ENCODE measurements at regions not wholly inside any gene's neighbourhood (a gene's known extent, or its start where the extent isn't known, plus 50 kb on each side); places are given as distances from the start of the nearest gene placed in this dataset.

DNA sequence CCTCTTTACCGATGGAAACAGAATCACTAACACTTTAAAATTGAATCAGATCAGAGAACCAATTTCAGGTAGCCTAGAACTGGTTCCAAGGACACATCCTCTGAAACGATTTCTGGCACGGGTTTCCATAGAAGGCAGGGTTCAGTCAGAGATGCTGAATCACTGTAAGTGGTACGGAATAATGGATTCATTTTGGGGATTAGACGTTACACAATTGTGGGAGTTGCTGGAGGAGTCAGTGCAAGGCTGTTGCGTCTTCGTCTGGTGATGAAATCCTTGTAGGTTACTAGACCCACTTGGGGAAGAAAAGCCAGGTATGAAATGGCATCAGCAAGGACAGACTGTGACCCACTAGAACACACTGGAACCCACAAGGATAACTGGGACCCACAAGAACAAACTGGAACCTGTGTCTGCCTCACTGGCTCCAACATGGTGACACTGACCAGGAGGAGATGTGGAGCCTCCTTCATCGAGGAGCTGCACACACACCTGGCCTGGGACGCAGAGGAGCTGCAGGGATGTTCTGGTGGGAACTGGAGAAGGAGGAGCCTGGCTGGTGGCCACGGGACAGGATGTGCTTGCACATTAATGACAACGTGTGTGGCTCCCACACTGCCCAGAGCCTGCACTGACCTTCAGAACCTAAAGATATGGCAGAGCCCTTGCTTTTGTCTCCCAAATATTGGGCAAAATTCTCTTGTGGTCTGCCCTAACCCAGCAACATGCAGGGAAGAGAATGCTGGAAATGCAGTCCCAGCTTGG, 105.1 kb downstream of the TRAPPC11 start:
- TF ChIP-seq CTCF (IDR thresholded peaks at IDR 0.05; ENCODE audit: borderline replicate concordance, control extremely low read depth, extremely low read depth, insufficient read depth, missing control alignments) = no peak
- in situ Hi-C loops (cut with MboI; ENCODE audit: low sequenced_read_pairs, unreplicated experiment) = no loop called here
- no peak for DNase-seq (ENCODE audit: low spot score)

DNA sequence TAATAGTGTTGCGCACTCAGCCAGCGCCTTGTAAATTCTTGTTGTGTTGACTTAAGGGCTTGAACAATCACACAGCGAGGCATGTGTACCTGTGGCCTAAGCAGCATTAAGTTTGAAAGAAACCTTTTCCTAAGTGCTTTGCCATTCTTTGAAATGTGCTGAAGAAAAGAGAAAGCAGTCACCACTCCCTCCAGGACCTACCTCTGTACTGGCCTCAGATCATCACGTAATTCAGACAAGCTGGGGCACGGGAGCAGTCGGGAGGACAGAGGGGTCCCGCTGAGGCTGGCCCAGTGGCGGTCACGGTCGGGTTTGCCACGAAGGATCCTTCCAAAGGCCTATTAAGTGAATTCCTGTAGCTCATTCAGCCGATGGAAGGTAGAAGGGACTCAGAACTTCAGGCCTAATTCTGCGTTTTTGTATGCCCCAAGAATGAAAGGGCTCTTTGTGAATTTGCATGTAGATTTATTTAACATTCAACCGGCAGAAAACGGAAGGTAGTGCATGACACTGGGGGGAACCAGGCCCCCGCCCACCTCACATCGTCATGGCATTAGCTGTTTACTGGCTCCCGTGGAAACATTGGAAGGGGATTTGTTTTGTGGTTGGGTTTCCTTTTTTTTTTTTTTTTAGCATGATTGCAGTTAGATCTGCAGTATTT, 106.3 kb downstream of the TRAPPC11 start:
- no peak for TF ChIP-seq CTCF (IDR thresholded peaks at IDR 0.05; ENCODE audit: borderline replicate concordance, control extremely low read depth, extremely low read depth, insufficient read depth, missing control alignments)
- DNase-seq (ENCODE audit: low spot score) = no peak
- in situ Hi-C loops (cut with MboI; ENCODE audit: low sequenced_read_pairs, unreplicated experiment) = no loop called here

DNA sequence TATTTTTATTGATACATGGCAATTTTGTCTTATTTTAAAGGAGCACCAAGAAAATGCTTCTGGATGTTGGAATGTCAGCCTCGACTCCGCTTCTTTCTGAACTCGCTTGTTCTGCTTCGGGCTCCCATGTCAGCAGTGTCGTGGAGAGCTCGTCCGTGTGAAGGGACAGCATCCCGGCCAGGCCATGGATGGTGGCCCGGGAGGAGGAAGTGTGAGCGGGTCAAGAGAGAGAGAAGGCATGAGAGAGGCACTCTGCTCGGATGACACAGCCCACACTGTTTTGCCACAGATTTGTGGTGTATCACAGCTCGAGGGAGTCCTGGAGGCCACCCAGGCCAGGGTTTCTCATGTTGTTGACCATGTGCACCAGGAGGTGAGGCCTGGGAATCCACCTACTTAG, 107.0 kb downstream of the TRAPPC11 start:
- no peak for TF ChIP-seq CTCF (IDR thresholded peaks at IDR 0.05; ENCODE audit: borderline replicate concordance, control extremely low read depth, extremely low read depth, insufficient read depth, missing control alignments)
- in situ Hi-C loops (cut with MboI; ENCODE audit: low sequenced_read_pairs, unreplicated experiment) = no loop called here
- DNase-seq (ENCODE audit: low spot score) = no peak

DNA sequence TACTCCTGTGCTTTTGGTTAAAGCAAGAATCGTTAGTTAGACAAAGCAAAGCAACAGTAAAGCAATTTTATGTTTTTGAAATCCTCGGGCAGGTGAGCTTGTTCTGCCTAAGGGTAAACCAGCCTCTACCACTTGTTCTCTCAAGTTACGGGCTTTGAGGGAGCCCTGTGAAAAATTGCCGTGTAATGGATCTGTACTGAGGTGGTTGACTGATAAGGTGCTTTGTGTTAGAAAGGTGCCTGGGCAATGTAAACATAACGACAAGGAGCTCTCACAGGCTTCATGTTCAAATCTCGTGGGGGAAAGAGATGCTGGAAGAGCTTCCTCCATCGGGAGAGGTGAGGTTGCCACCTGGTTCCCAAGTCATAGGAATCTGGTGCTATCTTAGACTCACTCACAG, 111.8 kb downstream of the TRAPPC11 start:
- no peak for TF ChIP-seq CTCF (IDR thresholded peaks at IDR 0.05; ENCODE audit: borderline replicate concordance, control extremely low read depth, extremely low read depth, insufficient read depth, missing control alignments)
- DNase-seq (ENCODE audit: low spot score) = no peak
- in situ Hi-C loops (cut with MboI; ENCODE audit: low sequenced_read_pairs, unreplicated experiment) = no loop called here

DNA sequence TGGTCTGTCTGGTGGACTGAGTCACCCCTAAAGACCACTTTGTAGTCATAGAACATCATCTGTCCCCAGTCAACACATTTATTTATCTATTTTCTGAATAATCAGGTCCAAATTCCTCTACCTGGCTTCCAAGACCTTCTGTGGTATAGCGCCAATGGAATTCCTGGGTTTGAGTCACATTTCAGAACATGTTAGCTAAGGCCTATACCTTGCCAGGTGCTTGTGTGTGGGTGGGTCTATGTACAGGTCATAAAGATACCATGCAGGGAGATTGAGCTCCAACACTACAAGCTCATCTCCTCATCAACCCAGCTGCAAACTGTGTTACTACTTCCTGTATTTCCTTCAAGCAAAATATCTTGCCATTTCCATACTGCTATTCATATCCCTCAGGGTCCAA, 113.3 kb downstream of the TRAPPC11 start:
- no peak for DNase-seq (ENCODE audit: low spot score)
- in situ Hi-C loops (cut with MboI; ENCODE audit: low sequenced_read_pairs, unreplicated experiment) = no loop called here
- no peak for TF ChIP-seq CTCF (IDR thresholded peaks at IDR 0.05; ENCODE audit: borderline replicate concordance, control extremely low read depth, extremely low read depth, insufficient read depth, missing control alignments)

- no peak for TF ChIP-seq CTCF (IDR thresholded peaks at IDR 0.05; ENCODE audit: borderline replicate concordance, control extremely low read depth, extremely low read depth, insufficient read depth, missing control alignments)
- in situ Hi-C loops (cut with MboI; ENCODE audit: low sequenced_read_pairs, unreplicated experiment) = no loop called here
- DNase-seq (ENCODE audit: low spot score) = no peak
Observed at GRCh38 chr4:183773790-183774189, 114.7 kb downstream of the TRAPPC11 start.

Measured in GM13976 (cell line).